Activated B cell treated with CpG ODN at 0.5 μM for 24 hours (primary cell): ENCODE measurements at regions not wholly inside any gene's neighbourhood (a gene's known extent, or its start where the extent isn't known, plus 50 kb on each side); places are given as distances from the start of the nearest gene placed in this dataset.

ENCODE experiments used
- ATAC-seq: fragments of 200-7000 bp; cut with Tn5 transposase; one replicate; pipeline ENCODE4 v1.10.0; 2021; ENCODE audit warnings: low read depth, mild to moderate bottlenecking, moderate library complexity
- CTCF ChIA-PET: fragments of 350-600 bp; sonication (Branson Sonifier 250); formaldehyde crosslinking; loops from one replicate; lab custom pipeline; 2021; ENCODE audit warnings: antibody characterized with exemption; lab: Charles Lee
- POLR2A ChIA-PET: fragments of 350-600 bp; sonication (Branson Sonifier 250); formaldehyde crosslinking; loops from one replicate; lab custom pipeline; 2021; ENCODE audit warnings: antibody characterized with exemption; lab: Charles Lee
- DNase-seq: peaks from one replicate; pipeline ENCODE4 v3.0.0; 2022
- H3K27ac Mint-ChIP-seq: one replicate; pipeline ENCODE4 v1.8.0; 2020; ENCODE audit warnings: mixed read lengths
- H3K27me3 Mint-ChIP-seq: one replicate; pipeline ENCODE4 v1.8.0; 2021; ENCODE audit warnings: mixed read lengths
- H3K36me3 Mint-ChIP-seq: one replicate; pipeline ENCODE4 v1.8.0; 2021; ENCODE audit warnings: low read depth, mixed read lengths
- H3K4me1 Mint-ChIP-seq: one replicate; pipeline ENCODE4 v1.8.0; 2021; ENCODE audit warnings: mixed read lengths
- H3K4me3 Mint-ChIP-seq: one replicate; pipeline ENCODE4 v1.8.0; 2020; ENCODE audit warnings: mild to moderate bottlenecking, mixed read lengths
- H3K9me3 Mint-ChIP-seq: one replicate; pipeline ENCODE4 v1.8.0; 2020; ENCODE audit warnings: mixed read lengths
- intact Hi-C: fragments of 100-400 bp; cut with micrococcal nuclease; formaldehyde crosslinking; loops from one replicate; pipeline ENCODE4 v1.15.1; 2024
- TF ChIP-seq, protein P1 (sequence below): fragments of 200-600 bp; IDR thresholded peaks from one replicate; pipeline ENCODE4 v1.8.0; 2022; ENCODE audit warnings: antibody characterized with exemption, mild to moderate bottlenecking

DNA sequence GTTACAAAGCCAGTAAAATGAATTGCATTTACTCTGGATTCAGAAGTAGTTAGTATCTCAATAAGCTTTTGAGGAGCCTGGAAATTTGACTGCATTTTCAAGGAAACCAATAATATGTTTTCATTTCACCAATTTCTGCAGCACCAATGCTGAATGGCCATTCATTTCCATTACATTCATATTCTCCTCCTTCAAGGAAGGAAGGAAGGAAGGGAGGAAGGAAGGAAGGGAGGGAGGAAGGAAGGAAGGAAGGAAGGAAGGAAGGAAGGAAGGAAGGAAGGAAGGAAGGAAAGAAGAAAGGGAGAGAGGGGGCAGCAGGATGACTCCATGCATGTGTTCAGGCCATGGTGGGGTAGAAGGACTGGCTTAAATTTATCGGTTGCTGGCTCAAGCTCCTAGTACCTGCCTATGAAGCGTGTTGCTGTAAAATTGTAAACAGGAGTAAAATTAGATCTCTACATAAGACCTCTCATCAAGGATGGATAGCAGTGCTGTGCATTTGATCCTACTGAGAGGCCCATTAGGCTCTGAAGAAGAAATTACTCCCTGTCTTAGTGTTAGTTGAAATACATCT lies 498.8 kb upstream of the TNC start:
- POLR2A ChIA-PET = no interaction called here
- Mint-ChIP-seq H3K9me3 (peaks cover 5% of the 10 kb centered on the region), H3K4me1 (no peaks in the 10 kb centered on the region), H3K36me3 (no peaks in the 10 kb centered on the region), H3K4me3 (no peak overlapping the region), H3K27me3 (peaks cover 3% of the 10 kb centered on the region), H3K27ac (no peak overlapping the region)
- ATAC-seq = no peak
- intact Hi-C loops = no loop called here
- no peak for DNase-seq
- CTCF ChIA-PET = no interaction called here
- TF ChIP-seq, protein P1, sequence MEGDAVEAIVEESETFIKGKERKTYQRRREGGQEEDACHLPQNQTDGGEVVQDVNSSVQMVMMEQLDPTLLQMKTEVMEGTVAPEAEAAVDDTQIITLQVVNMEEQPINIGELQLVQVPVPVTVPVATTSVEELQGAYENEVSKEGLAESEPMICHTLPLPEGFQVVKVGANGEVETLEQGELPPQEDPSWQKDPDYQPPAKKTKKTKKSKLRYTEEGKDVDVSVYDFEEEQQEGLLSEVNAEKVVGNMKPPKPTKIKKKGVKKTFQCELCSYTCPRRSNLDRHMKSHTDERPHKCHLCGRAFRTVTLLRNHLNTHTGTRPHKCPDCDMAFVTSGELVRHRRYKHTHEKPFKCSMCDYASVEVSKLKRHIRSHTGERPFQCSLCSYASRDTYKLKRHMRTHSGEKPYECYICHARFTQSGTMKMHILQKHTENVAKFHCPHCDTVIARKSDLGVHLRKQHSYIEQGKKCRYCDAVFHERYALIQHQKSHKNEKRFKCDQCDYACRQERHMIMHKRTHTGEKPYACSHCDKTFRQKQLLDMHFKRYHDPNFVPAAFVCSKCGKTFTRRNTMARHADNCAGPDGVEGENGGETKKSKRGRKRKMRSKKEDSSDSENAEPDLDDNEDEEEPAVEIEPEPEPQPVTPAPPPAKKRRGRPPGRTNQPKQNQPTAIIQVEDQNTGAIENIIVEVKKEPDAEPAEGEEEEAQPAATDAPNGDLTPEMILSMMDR = no peak

DNA sequence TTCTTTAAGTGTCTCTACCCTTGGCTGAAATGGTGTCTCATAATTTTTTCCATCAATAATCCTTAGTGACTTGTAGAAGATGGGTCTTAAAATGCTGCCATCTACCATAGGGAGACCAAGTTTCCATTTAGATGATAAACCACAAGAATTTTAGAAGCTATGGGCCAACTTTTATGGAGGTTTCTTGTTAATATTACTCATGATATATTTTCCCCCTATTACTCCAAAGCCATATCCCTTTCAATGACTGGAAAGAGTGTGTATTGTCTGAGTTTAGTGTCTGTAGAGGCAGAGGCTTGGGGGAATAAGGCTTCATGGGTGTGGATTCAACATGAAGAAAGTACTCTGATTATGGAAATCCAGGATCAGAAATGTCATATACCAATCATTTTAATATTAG lies 507.3 kb upstream of the TNC start:
- Mint-ChIP-seq H3K4me1 (no peaks in the 10 kb centered on the region), H3K36me3 (no peaks in the 10 kb centered on the region), H3K9me3 (peaks cover 9% of the 10 kb centered on the region), H3K4me3 (no peak overlapping the region), H3K27ac (no peak overlapping the region), H3K27me3 (peaks cover 2% of the 10 kb centered on the region)
- no peak for DNase-seq
- intact Hi-C loops = no loop called here
- CTCF ChIA-PET = no interaction called here
- POLR2A ChIA-PET = no interaction called here
- no peak for ATAC-seq
- TF ChIP-seq, protein P1 = no peak

DNA sequence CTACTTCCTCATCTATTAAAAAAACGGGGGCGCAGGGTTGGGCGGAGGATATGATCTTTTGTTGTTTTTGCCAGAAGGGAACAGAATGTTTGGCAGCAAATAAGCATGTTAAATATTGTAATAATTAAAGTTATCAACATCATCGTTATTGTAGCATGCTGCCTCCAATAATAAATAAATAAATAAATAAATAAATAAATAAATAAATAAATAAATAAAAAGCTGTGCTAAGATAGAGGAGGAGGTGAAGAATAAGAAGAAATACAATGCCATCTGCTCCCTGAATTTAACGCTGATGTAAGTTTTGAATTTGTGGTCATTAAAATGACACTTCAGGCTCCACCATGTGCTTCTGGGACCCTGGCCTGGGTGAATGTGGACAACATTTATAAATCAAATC lies 508.0 kb upstream of the TNC start:
- no peaks in the 10 kb centered on the region for H3K36me3 Mint-ChIP-seq
- H3K4me1 Mint-ChIP-seq = no peaks in the 10 kb centered on the region
- no peak for DNase-seq
- TF ChIP-seq, protein P1 = no peak
- H3K27me3 Mint-ChIP-seq = peaks cover 2% of the 10 kb centered on the region
- H3K4me3 Mint-ChIP-seq = no peak overlapping the region
- no peak overlapping the region for H3K27ac Mint-ChIP-seq
- POLR2A ChIA-PET = no interaction called here
- intact Hi-C loops = no loop called here
- peaks cover 6% of the 10 kb centered on the region for H3K9me3 Mint-ChIP-seq
- CTCF ChIA-PET = no interaction called here
- no peak for ATAC-seq

DNA sequence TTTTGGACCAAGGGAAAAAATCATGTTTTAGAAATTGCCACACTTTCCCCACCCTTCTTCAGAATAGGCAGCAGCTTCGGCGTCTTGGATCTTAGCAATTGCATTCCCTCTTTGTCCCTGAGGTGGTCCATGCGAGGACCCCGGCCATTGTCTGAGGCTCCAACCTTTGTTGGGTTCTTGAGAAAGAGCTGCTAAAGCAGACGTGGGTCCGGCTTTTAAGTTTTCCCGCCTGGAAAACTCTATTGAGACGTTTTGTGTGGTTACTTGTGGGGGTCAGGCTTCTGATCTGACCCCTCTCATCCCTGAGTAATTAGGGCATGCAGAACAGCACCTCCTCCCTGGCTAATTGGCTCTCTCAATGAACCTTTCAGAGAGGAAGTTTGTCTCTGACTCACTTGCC lies 509.6 kb upstream of the TNC start:
- ATAC-seq (no peak), DNase-seq (no peak)
- ChIA-PET POLR2A (no interaction called here), CTCF (no interaction called here)
- intact Hi-C loops = no loop called here
- H3K4me1 Mint-ChIP-seq = no peaks in the 10 kb centered on the region
- H3K4me3 Mint-ChIP-seq = no peak overlapping the region
- no peaks in the 10 kb centered on the region for H3K9me3 Mint-ChIP-seq
- no peaks in the 10 kb centered on the region for H3K36me3 Mint-ChIP-seq
- H3K27me3 Mint-ChIP-seq = peaks cover 2% of the 10 kb centered on the region
- H3K27ac Mint-ChIP-seq = no peak overlapping the region
- TF ChIP-seq, protein P1 = no peak

DNA sequence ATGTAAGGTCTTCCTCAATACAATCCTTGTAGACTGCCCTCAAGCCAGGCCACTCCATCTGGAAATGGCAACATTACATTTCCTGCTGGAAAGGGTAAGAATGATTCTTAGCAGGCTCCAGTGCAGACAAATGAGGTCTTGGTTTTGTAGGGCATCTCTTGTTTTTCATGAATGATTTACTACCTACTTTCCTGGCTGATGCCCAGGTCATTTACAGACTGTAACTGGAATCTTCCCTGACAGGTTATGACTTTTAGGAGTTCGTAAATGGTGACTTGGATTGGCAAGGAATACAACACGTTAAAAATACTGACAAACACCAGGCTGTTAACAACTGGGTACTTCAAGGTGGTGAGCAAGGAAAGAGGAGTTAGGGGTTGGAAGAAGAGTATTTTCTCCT lies 510.5 kb upstream of the TNC start:
- no peaks in the 10 kb centered on the region for H3K36me3 Mint-ChIP-seq
- intact Hi-C loops = no loop called here
- H3K4me1 Mint-ChIP-seq = no peaks in the 10 kb centered on the region
- TF ChIP-seq, protein P1 = no peak
- peaks cover 2% of the 10 kb centered on the region for H3K27me3 Mint-ChIP-seq
- H3K4me3 Mint-ChIP-seq = no peak overlapping the region
- ChIA-PET POLR2A (no interaction called here), CTCF (no interaction called here)
- H3K9me3 Mint-ChIP-seq = no peaks in the 10 kb centered on the region
- ATAC-seq (no peak), DNase-seq (no peak)
- H3K27ac Mint-ChIP-seq = no peak overlapping the region
